ELR (cell line): ENCODE measurements at regions not wholly inside any gene's neighbourhood (a gene's known extent, or its start where the extent isn't known, plus 50 kb on each side); places are given as distances from the start of the nearest gene placed in this dataset.
A peak's percentile ranks its signal among the peaks of the same experiment; 100 is the strongest.

Experiments
- DNase-seq: peaks from one replicate; pipeline ENCODE4 v3.0.0-alpha.2; 2015; ENCODE audit warnings: low read depth

DNA sequence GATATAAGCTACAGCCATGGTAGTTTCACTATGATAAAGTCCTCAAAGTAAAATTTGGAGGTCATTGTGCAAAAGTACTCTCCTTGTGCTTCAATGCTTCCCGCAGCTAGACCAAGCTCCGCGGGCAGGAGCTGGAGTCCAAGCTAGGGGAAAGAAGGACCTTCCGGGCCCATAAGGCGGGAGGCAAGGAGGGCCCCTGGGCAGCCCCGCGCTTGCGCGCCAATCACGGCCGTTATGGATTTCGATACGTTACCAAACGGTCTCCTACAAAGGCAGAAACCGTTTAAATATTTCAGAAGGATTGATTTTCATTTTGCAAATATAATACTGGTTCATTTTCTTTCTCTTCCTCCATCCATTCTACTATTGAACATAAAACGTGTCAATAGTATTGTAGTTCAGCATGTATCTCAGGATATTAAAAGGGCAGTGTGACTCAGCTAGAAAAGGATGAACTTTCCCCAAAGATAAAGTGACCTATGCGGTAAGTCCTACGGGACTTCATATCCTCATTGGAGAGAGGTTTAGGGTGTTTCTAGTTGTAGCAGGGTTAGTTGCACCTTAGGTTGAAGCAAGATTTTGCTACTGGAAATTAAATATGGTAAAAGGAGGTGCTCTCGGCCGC lies 128.0 kb downstream of the KIF20B start:
- DNase-seq: no peak

DNA sequence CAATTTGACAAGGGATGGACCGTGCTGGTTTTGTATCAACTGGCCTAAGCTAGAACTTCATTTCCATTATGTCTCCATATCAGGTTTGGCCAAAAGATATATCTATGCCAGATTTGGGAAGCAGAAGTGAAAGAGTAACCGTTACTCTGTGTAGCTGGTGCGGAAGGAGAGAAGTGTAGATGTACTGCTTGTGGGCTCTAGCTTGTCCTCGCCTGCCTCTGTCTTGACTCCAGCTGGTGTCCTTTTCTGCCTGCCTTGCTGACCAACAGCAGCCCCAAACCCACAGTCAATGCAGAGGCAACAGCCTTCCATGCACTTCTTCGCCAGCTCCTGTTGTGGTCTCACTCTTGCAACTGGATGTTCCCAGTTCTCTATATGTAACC lies 128.5 kb downstream of the KIF20B start:
- DNase-seq: no peak

DNA sequence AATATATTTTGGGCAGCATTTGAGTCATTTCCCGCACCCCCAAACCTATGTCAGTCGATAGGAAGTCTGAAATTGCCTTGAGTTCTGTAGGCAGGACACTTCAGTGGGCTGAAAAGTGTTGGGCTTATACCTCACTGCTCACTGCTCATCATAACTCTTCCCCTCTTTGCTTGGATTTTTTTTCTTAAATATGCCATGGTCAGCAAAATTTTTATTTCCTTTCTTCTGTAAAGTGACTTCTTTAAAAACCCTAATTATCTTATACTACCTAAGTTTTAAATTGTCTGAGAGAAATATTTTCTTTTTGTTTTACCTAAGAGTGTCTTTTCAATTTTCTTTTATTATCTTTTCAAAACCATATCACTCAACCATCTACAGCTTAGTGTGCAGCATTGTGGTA lies 129.2 kb downstream of the KIF20B start:
- DNase-seq: no peak

DNA sequence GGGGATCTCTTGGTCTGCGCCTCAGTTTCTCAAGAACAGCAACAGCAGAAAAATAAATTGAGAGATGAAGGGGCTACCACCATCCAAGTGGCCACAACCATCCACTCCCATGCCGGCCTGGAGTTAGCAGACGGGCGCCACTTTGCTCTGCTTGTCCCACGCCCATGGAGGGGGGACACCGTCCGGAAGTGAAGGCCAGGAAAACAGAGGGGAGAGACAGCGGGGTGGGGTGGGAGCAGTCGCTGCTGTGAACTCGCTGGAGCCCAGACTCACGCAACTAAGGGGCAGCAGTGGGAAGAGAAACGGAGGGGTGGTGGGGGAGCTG lies 135.4 kb downstream of the KIF20B start:
- no peak for DNase-seq

- peak; percentile 14 for DNase-seq
Observed at GRCh38 chr10:89837165-89838043, 136.0 kb downstream of the KIF20B start.

DNA sequence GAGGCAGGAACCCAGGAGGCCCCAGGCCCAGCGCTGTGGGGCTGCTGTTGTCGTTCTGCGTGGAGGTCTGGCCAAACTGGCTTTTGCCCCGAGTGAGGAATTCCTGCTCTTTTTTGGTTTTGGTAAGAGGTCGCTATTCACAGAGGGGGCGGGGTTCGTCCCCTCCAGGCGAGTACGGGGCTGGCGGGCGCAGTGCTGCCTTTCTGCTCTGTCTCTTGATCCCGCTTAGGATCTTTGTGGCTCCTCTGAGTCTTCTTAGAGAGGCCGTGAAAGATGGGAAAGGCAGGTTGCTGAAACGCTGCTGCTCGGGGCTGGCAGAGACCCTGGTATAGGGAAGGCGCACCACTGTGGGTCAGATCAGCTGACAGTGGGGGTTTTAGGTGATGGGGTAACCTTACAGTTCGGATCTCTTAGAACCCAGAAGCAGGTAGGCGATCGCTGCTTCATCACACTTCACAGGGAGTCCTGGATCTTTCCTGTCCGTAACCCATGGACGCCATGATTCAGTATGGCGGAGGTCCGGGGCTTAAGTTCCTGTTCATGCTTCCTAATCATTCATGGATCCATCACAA lies 136.7 kb downstream of the KIF20B start:
- no peak for DNase-seq

DNA sequence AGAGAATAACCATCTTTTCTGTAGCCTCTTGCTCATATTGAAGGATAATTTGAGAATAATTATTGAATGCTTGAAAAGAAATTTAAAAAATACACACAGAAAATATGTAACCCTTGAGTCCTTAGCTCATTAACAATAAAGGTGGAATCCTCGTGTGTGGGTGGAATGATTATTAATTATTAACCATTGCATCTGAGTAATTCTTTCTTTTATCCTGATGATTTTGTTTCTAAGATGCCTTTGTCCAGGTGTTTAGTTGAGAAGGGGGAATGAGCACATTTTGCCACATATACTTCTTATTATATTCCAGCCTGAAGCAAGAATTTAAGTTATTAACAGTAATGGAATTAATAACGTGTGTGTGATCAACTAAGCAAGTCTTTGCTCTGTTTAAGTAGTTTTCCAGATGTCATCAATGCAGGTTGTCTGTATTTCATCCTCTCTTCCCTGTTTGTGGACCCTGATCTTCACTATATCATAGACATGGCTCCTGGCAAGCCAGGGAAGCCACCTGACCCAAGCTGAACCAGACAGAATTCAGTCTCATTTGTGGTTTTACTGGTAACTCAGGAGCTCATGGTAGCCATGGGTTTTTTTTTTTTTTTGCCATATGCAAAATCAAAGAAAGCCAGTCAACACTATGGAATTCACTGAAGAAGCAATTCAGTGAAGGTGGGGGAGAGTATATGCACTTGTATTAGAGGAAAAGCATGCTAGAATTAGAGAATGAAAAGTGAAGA lies 144.3 kb downstream of the KIF20B start:
- peak; percentile 51 for DNase-seq

GRCh38 chr10:89846281-89846630 lies 144.9 kb downstream of the KIF20B start:
- no peak for DNase-seq

DNA sequence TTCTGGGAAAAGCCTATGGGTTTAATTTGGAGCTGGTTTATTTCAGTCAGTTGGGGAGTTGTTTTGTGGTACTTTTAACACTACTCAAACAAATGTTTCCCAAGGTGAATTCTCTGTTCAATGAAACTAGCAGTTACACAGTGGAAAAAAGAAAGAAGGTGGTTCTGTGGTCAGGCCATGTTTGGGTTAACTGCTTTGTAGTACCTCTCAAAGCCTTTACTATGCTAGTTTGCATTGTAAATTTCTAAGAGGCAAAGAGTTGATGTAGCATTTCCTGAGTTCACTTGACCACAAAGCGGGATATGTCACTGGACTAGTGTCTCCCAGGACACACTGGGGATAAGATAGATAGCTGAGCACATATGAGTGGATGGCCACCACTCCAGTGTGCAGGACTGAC lies 145.4 kb downstream of the KIF20B start:
- no peak for DNase-seq

- no peak for DNase-seq
Observed at GRCh38 chr10:89852872-89853271, 151.5 kb downstream of the KIF20B start.

DNA sequence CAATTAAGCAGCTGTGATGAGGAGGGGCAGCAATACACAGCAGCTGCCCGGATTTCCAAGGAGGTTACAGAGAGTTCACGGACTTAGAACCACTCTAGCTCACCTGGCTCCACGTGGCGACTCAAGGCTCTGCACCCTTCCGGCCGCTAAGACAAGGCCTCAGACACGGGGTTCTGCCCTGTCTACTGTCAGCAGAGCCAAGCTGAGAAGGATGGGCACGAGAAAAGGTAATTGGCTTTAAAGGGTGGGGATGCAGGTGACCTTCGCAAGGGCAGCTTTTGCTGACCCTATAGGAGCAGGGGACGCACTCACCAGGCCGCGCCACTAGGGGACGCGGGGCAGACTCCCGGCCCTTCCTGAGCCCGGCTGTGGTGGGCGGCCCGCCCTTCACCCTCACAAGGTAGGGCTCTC lies 152.4 kb downstream of the KIF20B start:
- DNase-seq: no peak

DNA sequence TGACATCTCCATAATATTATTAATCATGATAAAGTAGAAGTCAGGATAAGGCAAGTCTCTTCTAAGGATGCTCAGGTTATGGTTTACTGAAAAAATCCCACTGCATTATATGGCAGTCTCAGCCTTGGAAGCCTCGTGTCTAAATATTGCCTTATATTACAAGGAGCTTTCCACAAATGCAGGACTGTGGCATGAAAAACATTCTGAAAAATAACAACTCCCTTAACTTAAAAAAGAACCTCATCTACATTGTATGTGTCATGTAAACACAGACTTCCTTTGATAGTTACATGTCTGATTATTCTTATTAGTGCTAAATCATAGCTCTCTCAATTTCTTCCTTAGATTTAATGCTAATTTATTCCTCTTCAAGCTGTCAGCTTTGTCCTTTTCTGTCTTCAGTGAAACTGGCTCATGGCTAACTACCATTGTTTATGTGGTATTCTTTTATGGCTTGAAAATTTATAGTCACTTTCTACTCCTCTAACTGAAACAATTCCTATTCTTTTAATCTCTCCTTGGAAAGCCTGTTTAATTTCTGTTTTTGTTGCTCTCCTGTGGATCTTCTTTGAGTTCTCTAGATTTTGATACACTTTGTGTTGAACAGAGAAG lies 156.1 kb downstream of the KIF20B start:
- DNase-seq: no peak

DNA sequence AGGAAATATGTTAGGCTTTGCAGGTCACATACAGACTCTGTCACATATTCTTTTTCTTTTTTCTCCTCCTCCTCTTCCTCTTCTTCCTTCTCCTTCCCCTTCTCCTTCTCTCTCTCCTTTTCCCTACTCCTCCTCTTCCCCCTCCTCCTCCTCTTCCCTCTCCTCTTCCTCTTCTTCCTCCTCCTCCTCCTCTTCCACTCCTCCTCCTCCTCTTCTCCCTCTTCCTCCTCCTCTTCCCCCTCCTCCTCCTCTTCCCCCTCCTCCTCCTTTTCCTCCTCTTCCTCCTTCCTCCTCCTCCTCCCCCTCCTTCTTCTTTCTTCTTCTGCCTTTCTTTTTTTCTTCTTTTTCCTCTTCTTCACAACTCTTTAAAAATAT lies 159.8 kb downstream of the KIF20B start:
- DNase-seq: no peak

GRCh38 chr10:89861584-89862301 lies 160.4 kb downstream of the KIF20B start:
- DNase-seq: peak; percentile 55

DNA sequence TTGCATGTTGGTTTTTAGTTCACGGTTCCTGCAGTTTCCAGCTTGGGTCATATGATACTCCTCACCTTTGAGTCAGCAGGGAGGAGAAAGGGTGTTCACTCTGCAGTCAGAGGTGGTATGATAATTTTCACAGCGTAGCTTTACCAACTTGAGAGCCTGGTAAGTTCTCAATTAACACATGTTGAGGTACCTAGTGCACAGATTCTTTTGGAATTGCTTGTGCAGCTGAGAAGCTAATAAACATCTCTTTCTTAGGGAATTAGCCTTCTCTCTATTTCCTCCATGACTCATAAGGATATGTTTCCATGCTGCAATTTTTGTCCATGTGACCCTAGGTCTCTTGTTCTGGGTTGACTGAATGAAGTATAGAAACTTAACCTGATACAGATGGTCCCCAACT lies 166.6 kb downstream of the KIF20B start:
- DNase-seq: peak; percentile 9

DNA sequence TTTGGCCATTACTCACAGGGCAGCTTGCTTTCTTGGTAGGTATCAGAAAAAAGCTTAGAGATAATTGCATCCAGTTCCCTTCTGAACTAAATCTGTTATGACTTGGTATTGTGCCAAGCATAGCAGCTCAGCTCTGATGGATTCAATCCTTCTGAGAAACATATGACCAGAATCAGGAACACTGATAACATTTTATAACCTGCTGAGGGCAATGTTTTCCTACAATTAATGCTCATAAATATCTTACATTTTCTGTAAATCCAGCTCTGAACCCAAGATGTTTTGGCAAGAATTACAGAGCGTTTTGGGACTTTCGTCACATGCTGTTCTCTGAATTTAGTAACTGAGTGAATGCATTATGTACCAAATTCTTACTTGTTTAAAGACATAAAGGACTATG lies 167.8 kb downstream of the KIF20B start:
- no peak for DNase-seq

DNA sequence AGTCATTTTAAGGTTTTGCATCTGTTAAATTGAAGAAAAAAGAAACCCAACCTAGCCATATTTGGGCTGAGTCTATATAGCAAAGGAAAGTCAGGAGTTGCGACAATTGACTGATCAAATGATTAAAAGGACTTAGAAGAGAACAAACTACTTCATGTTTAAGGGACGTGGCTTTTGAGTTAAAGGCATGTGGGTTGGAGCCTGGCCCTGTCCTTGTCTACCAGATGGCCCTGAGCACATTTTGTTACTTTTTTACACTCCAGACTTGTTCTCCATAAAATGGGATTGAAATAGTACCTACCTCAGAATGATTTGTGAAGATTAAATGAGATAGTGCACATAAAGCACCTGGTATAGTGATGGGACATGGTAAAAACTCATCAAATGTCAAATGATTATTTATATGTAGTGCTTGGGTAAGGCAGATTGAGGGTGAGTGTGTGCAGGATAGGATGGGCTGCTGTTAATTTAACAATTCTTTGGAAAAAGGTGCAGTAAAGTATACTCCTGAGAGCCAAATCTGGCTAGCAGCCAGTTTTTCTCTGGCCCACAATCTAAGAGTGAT lies 168.3 kb downstream of the KIF20B start:
- no peak for DNase-seq

DNA sequence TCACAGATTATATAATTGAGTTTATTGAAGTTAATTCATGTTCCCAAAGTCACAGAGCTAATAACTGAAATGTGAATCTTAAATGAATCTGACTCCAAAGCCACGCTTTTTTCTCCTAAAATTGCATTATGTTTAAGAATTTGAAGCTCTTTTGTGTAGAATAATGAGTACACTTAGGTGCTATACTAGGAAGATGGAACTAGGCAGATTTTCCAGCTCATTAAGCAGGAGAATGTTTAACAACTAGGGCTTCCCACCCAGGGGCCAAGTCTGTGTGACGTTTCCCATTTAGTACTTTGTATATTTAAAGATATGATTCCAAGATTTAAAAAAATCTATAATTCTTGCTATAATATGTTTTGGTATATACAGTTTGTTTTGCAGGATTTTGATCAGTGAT lies 169.5 kb downstream of the KIF20B start:
- no peak for DNase-seq

DNA sequence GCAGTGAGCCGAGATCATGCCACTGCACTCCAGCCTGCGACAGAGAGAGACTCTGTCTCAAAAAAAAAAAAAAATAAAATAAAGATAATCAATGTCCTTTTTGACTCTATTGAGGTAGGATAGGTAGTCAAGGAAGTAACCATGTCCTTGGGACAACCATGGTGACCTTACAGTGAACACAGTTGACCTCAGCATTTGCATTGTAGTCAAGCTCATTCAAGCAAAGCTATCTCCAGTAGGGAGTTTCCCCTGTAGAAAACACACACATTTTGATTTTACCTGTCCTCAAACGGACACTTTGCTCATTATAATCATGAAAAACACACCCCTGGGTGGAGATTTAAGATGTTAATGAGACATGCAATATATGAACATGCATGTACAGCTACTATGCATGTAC lies 171.7 kb downstream of the KIF20B start:
- DNase-seq: no peak

DNA sequence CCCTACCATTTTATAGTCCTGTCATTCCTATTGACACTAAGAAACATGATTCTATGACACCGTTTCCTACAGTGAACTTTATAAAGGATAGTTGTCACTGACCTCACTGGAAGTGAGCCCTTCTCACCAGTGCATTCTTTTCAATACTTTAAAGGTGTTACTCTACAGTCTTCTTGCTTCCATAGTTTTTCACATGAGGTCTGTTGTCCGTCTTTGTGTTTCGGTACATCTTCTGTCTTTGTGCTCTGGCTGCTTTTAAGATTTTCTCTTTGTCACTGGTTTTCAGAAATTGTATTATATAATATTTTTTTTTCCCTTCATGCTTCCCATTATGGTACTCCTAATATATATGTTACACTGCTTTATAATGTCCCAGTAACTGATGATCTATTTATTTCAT lies 174.2 kb downstream of the KIF20B start:
- no peak for DNase-seq

GRCh38 chr10:89879121-89879520 lies 177.7 kb downstream of the KIF20B start:
- no peak for DNase-seq

DNA sequence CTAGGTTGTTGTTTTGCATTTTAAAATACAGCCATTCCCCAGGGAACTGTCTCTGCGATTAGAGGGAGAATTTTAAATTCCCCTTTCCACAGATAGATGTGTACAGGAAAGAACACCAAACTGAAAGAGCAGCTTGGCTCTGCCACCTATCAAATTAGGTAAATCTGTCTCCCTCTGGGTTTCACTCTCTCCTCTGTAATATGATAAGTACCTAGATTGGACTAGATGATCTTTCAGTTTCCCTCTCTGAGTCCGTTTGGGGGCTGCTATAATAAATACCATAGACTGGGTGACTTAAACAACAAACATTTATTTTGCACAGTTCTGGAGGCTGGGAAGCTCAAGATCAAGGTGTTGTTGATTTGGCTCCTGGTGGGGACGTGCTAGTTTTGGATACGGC lies 186.0 kb downstream of the KIF20B start:
- no peak for DNase-seq
